Activated T-helper 2 cell treated with anti-CD3 and anti-CD28 coated beads, Interferon-gamma antibody, Interleukin-2, Interleukin-4, amounts not matched to agents 10 μg/mL and 5 μg/mL and 100 μg/mL, durations not matched to agents 14 hours and 24 hours and 36 hours (primary cell): ENCODE measurements at regions not wholly inside any gene's neighbourhood (a gene's known extent, or its start where the extent isn't known, plus 50 kb on each side); places are given as distances from the start of the nearest gene placed in this dataset.
"Not testable (repeated sequence)": the region's sequence is repeated elsewhere in the genome, so short reads cannot be mapped to it uniquely, and the experiment has no call there.

ENCODE experiments used
- DNase-seq: peaks from one replicate; pipeline ENCODE4 v3.0.0; 2021; ENCODE audit warnings: low spot score
- H3K27ac Mint-ChIP-seq: one replicate; pipeline ENCODE4 v1.8.0; 2021; ENCODE audit warnings: mixed read lengths
- H3K27me3 Mint-ChIP-seq: one replicate; pipeline ENCODE4 v1.8.0; 2021; ENCODE audit warnings: low read depth, mixed read lengths
- H3K36me3 Mint-ChIP-seq: one replicate; pipeline ENCODE4 v1.8.0; 2021; ENCODE audit warnings: low read depth, mixed read lengths
- H3K4me1 Mint-ChIP-seq: one replicate; pipeline ENCODE4 v1.8.0; 2021; ENCODE audit warnings: low read depth, mixed read lengths
- H3K4me3 Mint-ChIP-seq: one replicate; pipeline ENCODE4 v1.8.0; 2021; ENCODE audit warnings: low read depth, mild to moderate bottlenecking, moderate library complexity, mixed read lengths
- H3K9me3 Mint-ChIP-seq: one replicate; pipeline ENCODE4 v1.8.0; 2021; ENCODE audit warnings: mixed read lengths
- intact Hi-C: fragments of 100-400 bp; cut with micrococcal nuclease; formaldehyde crosslinking; loops from one replicate; pipeline ENCODE4 v1.15.1; 2023

GRCh38 chr13:53101883-53102282 lies 73.3 kb downstream of the OLFM4 start:
- DNase-seq: no peak
- intact Hi-C loops: no loop called here
- Mint-ChIP-seq H3K27ac (no peak overlapping the region), H3K27me3 (no peaks in the 10 kb centered on the region), H3K36me3 (no peaks in the 10 kb centered on the region), H3K9me3 (peaks cover 6% of the 10 kb centered on the region), H3K4me3 (no peak overlapping the region), H3K4me1 (no peaks in the 10 kb centered on the region)

GRCh38 chr13:53104136-53104535 lies 75.5 kb downstream of the OLFM4 start:
- H3K27ac Mint-ChIP-seq: no peak overlapping the region
- no peak for DNase-seq
- H3K36me3 Mint-ChIP-seq: no peaks in the 10 kb centered on the region
- intact Hi-C loops: no loop called here
- no peak overlapping the region for H3K4me3 Mint-ChIP-seq
- H3K27me3 Mint-ChIP-seq: no peaks in the 10 kb centered on the region
- H3K4me1 Mint-ChIP-seq: no peaks in the 10 kb centered on the region
- H3K9me3 Mint-ChIP-seq: no peaks in the 10 kb centered on the region

- H3K4me1 Mint-ChIP-seq: no peaks in the 10 kb centered on the region
- no peaks in the 10 kb centered on the region for H3K36me3 Mint-ChIP-seq
- intact Hi-C loops: no loop called here
- no peak for DNase-seq
- H3K4me3 Mint-ChIP-seq: no peak overlapping the region
- H3K27ac Mint-ChIP-seq: no peak overlapping the region
- H3K9me3 Mint-ChIP-seq: no peaks in the 10 kb centered on the region
- no peaks in the 10 kb centered on the region for H3K27me3 Mint-ChIP-seq
Observed at GRCh38 chr13:53105477-53105876, 76.9 kb downstream of the OLFM4 start.

- H3K27ac Mint-ChIP-seq: no peak overlapping the region
- DNase-seq: no peak
- no peaks in the 10 kb centered on the region for H3K27me3 Mint-ChIP-seq
- H3K36me3 Mint-ChIP-seq: no peaks in the 10 kb centered on the region
- H3K9me3 Mint-ChIP-seq: no peaks in the 10 kb centered on the region
- intact Hi-C loops: no loop called here
- H3K4me1 Mint-ChIP-seq: no peaks in the 10 kb centered on the region
- no peak overlapping the region for H3K4me3 Mint-ChIP-seq
Observed at GRCh38 chr13:53105890-53106289, 77.3 kb downstream of the OLFM4 start.

- H3K4me1 Mint-ChIP-seq: no peaks in the 10 kb centered on the region
- no peaks in the 10 kb centered on the region for H3K27me3 Mint-ChIP-seq
- H3K36me3 Mint-ChIP-seq: no peaks in the 10 kb centered on the region
- intact Hi-C loops: no loop called here
- no peaks in the 10 kb centered on the region for H3K9me3 Mint-ChIP-seq
- DNase-seq: no peak
- no peak overlapping the region for H3K27ac Mint-ChIP-seq
- no peak overlapping the region for H3K4me3 Mint-ChIP-seq
Observed at GRCh38 chr13:53110181-53110580, 81.6 kb downstream of the OLFM4 start.

GRCh38 chr13:53110614-53111013 lies 82.0 kb downstream of the OLFM4 start:
- no peak for DNase-seq
- no peaks in the 10 kb centered on the region for H3K36me3 Mint-ChIP-seq
- no peak overlapping the region for H3K4me3 Mint-ChIP-seq
- no peak overlapping the region for H3K27ac Mint-ChIP-seq
- no peaks in the 10 kb centered on the region for H3K9me3 Mint-ChIP-seq
- H3K4me1 Mint-ChIP-seq: no peaks in the 10 kb centered on the region
- intact Hi-C loops: no loop called here
- H3K27me3 Mint-ChIP-seq: no peaks in the 10 kb centered on the region

- no peaks in the 10 kb centered on the region for H3K27me3 Mint-ChIP-seq
- H3K4me3 Mint-ChIP-seq: no peak overlapping the region
- intact Hi-C loops: no loop called here
- H3K27ac Mint-ChIP-seq: no peak overlapping the region
- H3K9me3 Mint-ChIP-seq: no peaks in the 10 kb centered on the region
- DNase-seq: no peak
- no peaks in the 10 kb centered on the region for H3K36me3 Mint-ChIP-seq
- no peaks in the 10 kb centered on the region for H3K4me1 Mint-ChIP-seq
Observed at GRCh38 chr13:53112522-53112921, 83.9 kb downstream of the OLFM4 start.

- H3K27me3 Mint-ChIP-seq, intact Hi-C loops, H3K9me3 Mint-ChIP-seq, DNase-seq, H3K27ac Mint-ChIP-seq, H3K36me3 Mint-ChIP-seq, H3K4me1 Mint-ChIP-seq, H3K4me3 Mint-ChIP-seq: not testable (repeated sequence)
Observed at GRCh38 chr13:53117048-53117447, 88.4 kb downstream of the OLFM4 start.

GRCh38 chr13:53121131-53121773 lies 92.6 kb downstream of the OLFM4 start:
- Mint-ChIP-seq H3K9me3 (no peaks in the 10 kb centered on the region), H3K4me1 (no peaks in the 10 kb centered on the region), H3K27me3 (no peaks in the 10 kb centered on the region), H3K4me3 (no peak overlapping the region), H3K27ac (no peak overlapping the region), H3K36me3 (no peaks in the 10 kb centered on the region)
- DNase-seq: no peak
- intact Hi-C loops: no loop called here

GRCh38 chr13:53121919-53122318 lies 93.3 kb downstream of the OLFM4 start:
- no peaks in the 10 kb centered on the region for H3K4me1 Mint-ChIP-seq
- intact Hi-C loops: no loop called here
- no peak overlapping the region for H3K4me3 Mint-ChIP-seq
- H3K9me3 Mint-ChIP-seq: no peaks in the 10 kb centered on the region
- DNase-seq: no peak
- H3K27me3 Mint-ChIP-seq: no peaks in the 10 kb centered on the region
- H3K36me3 Mint-ChIP-seq: no peaks in the 10 kb centered on the region
- H3K27ac Mint-ChIP-seq: no peak overlapping the region

GRCh38 chr13:53123536-53123935 lies 94.9 kb downstream of the OLFM4 start:
- intact Hi-C loops: no loop called here
- Mint-ChIP-seq H3K9me3 (no peaks in the 10 kb centered on the region), H3K27me3 (no peaks in the 10 kb centered on the region), H3K4me3 (no peak overlapping the region), H3K27ac (no peak overlapping the region), H3K36me3 (no peaks in the 10 kb centered on the region), H3K4me1 (no peaks in the 10 kb centered on the region)
- DNase-seq: no peak

GRCh38 chr13:53124623-53125022 lies 96.0 kb downstream of the OLFM4 start:
- H3K27me3 Mint-ChIP-seq: no peaks in the 10 kb centered on the region
- DNase-seq: no peak
- no peak overlapping the region for H3K27ac Mint-ChIP-seq
- H3K4me3 Mint-ChIP-seq: no peak overlapping the region
- H3K4me1 Mint-ChIP-seq: no peaks in the 10 kb centered on the region
- H3K36me3 Mint-ChIP-seq: no peaks in the 10 kb centered on the region
- intact Hi-C loops: no loop called here
- H3K9me3 Mint-ChIP-seq: no peaks in the 10 kb centered on the region

GRCh38 chr13:53126841-53127245 lies 98.2 kb downstream of the OLFM4 start:
- Mint-ChIP-seq H3K27me3 (no peaks in the 10 kb centered on the region), H3K27ac (no peak overlapping the region), H3K4me3 (no peak overlapping the region), H3K9me3 (no peaks in the 10 kb centered on the region), H3K4me1 (no peaks in the 10 kb centered on the region), H3K36me3 (no peaks in the 10 kb centered on the region)
- DNase-seq: no peak
- intact Hi-C loops: no loop called here

- Mint-ChIP-seq H3K4me1 (no peaks in the 10 kb centered on the region), H3K9me3 (no peaks in the 10 kb centered on the region), H3K27ac (no peak overlapping the region), H3K36me3 (no peaks in the 10 kb centered on the region), H3K27me3 (no peaks in the 10 kb centered on the region), H3K4me3 (no peak overlapping the region)
- intact Hi-C loops: no loop called here
- no peak for DNase-seq
Observed at GRCh38 chr13:53127373-53127772, 98.8 kb downstream of the OLFM4 start.
